ENCODE measurements at regions not wholly inside any gene's neighbourhood (a gene's known extent, or its start where the extent isn't known, plus 50 kb on each side); places are given as distances from the start of the nearest gene placed in this dataset.
"Not testable (repeated sequence)": the region's sequence is repeated elsewhere in the genome, so short reads cannot be mapped to it uniquely, and the experiment has no call there.

DNA sequence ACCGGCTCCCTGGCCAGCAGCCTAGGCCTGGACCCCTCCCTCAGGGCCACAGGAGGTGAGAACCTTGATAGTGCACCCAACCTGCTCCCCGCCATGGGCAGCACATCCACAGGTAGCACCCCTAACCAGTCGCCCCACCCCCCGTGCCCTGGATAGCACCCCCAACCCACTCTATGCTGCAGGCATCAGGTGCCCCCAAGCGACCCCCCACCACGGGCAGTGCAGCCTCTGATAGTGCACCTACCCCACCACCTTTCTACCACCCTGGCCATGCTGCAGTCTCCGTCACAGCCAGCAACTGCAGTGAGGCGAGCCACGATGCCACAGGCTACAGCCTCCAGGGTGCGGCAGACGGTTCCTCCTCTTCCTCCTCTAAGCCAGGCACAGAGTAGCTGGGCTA, 55.6 kb downstream of the SOWAHC start:
- DNase-seq = no peak

DNA sequence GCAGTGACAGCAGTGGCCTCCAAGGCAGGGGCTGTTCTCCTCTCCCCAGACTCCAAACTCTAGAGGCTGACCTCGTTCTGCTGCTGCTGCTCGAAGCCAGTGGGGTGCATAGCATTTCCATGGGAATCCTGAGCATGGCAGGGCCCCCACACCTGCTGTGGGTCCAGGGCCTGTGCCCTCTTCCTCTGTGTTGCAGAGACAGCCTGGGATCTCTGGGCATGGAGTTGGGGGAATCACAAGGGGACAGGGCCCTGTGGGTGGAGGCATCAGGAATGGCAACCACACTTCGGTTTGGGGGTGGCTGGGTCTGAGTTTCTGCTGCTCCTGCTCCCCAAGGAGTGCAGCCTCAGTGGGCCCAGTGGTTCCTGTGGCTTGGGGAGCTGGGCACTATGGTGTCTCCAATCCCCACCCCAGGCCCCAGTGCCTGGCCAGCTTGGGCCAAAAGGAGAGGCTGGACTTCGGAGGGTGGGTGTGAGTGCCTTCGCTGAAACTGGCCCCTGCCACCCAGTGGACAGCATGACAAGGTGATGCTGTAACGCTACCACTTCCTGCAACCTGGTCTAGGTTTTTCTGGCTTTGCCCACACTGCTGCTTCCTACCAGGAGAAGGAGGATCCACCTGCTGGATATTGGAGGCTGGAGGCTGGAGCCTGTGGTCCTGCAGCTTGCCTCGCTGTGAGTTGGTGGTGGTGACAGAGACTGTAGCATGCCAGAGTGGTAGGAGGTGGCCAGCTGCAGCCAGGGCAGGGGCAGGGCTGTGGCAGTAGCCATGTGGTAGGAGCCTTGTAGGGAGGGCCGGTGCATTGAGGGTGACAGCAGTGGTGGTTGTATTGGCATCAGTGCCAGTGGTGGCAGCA, 56.6 kb downstream of the SOWAHC start:
- no peak for DNase-seq
- intact Hi-C loops (cut with DNase I) = no loop called here

More for the DNA sequence above, 55.6 kb downstream of the SOWAHC start:
- intact Hi-C loops (cut with DNase I) = no loop called here

DNA sequence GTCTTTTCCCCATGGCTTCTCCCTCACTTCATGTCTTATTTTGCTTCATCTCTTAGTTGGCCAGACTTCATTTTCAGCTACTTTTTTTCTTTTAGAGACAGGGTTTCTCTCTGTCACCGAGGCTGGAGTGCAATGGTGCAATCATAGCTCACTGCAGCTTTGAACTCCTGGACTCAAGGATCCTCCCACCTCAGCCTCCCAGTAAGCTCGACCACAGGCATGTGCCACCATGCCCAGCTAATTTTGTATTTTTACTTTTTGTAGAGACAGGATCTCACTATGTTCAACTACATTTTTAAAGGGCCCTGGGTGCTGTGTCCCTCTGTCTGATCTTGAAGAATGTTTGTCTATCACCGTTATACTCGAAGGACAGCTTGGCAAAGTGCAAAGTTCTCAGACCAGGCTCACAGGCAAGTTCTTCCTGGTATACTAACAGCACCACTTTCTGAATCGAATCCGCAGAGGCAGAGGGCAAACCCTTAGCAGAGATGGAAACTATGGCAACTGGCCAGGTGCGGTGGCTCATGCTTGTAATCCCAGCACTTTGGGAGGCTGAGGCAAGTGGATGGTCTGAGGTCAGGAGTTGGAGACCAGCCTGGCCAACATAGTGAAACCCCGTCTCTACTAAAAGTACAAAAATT, 60.9 kb downstream of the SOWAHC start:
- no peak for DNase-seq
- intact Hi-C loops (cut with DNase I) = no loop called here

DNA sequence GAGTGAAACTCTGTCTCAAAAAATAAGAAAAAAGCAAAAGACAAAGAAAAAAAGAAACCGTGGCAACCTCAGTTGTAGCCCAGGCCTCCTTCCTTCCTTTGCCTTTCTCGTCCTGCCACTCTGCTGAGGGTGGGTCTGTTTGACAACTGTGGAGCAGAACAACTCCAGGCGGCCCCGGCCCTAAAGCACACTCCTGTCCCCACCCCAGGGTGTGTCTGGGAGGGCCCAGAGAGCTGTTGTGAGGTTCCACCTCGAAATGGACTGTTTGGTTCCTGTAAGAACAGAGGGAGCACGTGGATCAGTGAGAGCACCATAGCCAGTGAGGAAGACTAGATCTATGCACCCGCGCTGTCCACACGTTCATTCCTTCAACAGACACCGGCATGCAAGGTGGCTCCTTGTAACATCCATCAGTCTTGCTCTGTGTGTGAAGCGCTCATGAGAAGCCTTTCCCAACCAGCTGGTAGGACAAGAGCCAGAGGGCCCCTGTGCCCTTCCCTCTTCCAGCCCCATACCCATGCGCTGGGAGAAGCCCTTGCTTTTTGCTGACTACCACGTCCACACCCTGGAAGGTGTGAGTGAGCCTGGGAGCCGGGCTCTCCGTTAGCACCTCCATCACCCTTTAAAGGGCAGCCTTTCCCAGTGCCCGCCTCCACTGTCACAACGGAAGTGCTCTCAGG, 61.6 kb downstream of the SOWAHC start:
- intact Hi-C loops (cut with DNase I) = no loop called here
- no peak for DNase-seq

DNA sequence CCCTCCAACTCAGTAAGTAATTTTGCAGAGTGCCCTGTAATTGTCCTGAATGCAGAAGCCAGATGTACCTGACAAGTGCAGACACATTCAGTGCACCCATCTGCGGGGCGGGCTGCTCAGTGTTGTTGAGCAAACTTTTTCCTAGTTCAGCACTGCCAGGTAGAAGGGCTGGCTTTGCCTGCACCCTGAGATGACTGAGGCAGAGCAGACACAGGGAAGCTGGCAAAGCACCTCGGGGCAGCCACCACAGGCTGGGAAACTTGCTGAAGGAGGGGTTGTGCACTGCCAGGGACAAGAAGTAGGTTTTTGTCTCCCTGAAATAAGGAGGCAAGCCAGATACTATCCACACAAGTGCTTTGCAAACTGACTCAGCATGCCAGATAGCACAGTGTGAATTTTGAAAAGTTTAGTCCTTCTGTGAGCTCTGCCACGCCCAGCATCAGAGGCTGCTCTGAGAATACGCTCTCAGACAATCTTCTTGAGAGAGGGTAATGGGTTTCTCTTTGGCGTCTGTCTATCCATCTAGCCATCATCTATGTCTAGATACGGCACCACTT, 62.3 kb downstream of the SOWAHC start:
- no peak for DNase-seq
- intact Hi-C loops (cut with DNase I) = no loop called here

DNA sequence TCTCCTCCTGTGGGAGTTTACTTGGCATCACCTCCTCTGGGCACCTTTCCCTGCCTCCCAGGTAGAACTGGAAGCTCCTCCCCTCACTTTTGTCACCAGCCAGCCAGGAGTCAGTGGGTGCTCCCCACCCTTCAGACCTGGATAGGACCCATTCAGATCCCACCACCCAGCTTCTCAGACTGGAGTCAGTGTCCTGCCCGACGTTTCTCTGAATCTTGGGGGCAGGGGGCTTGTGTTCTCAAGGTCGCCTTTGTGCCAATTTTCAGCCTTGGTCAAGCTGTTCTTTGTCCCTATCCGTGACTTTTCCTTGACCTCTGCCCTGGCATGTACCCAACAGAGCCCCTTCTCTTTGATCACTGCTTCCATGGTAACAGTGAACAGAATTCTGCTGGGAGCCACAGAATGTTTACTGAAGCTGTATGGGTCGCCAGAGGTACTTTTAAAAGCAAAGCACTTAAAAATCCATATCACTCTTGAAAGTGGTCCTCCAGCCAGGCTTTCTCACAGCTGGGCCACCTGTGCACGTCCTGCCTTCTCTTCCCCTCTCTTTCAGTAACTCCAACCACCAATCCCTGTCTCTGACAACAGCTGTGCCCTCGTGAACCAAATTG, 63.1 kb downstream of the SOWAHC start:
- intact Hi-C loops (cut with DNase I); DNase-seq: not testable (repeated sequence)

DNA sequence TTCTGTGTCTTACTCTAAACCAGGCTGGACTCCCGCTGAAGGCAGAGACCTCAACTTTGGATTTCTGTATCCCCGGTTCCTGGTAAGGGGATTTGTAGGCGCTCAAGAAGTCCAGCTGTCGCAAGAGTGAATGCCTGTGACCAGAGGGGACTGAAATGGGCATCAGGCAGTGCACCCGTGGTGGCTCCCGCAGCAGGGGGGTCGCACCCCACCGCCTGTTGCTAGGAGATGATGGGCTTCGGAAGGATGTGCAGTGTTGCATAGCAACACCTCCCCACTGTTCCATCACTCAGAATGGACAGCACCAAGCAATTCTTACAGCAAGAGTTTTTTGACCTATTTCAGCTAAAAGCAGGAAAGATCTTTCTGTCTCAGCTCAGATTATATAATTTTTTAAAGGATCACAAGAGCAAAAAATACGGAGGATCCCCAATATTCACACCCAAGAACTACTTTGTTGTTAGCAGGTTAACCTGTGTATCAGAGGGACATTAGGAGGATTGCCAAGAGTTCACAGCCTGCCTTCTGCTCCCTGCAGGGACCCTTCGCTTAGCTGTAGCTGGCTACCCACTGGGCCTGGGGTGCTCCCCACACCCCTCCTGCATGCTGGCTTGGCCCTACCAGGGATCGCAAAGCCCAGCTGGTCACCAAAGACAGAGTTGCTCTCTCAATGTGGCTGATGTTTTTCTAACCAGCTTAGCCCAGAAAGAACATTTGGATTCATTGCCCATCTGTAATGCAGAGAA, 63.8 kb downstream of the SOWAHC start:
- DNase-seq = no peak
- intact Hi-C loops (cut with DNase I) = no loop called here

DNA sequence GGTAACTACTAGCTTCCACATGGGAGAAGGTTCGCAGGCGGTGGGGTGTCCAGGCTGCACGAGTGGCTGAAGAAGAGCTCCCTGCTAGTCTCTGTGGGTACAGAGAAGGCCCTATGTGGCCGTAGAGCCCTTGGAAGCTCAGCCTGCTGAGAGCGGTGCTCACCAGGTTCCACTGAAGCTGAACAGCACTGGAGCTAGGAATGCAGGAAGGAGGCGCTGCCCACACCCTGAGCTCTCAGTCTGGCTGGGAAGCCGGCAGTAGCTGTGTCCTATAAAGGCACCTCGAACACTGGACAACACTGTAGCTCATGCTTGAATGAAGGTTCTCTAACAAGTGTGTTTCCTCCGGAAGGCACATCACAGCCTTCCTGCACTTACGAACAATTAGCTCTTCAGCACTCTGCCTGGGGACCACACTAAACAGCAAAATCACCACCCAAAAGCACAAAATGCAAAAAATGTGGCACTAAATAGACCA, 64.6 kb downstream of the SOWAHC start:
- intact Hi-C loops (cut with DNase I); DNase-seq: not testable (repeated sequence)

DNA sequence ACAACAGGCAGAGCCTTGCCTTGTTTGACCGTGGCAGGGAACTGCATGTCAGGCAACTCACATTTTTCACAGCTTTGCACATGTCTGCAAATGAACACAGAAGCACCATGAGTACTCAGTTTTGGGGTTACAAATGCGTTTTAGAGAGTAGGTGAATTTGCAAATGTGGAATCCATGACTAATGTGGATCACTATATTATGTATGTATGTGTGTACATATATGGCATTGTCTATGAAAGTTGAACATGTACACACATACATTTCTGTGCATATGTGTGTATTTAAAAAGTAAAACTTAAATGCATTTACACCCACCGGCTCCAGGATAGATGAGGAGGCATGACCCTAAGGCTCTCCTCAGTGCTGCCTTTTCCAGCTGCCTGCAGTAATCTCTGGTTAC, 65.1 kb downstream of the SOWAHC start:
- no peak for DNase-seq
- intact Hi-C loops (cut with DNase I) = no loop called here

DNA sequence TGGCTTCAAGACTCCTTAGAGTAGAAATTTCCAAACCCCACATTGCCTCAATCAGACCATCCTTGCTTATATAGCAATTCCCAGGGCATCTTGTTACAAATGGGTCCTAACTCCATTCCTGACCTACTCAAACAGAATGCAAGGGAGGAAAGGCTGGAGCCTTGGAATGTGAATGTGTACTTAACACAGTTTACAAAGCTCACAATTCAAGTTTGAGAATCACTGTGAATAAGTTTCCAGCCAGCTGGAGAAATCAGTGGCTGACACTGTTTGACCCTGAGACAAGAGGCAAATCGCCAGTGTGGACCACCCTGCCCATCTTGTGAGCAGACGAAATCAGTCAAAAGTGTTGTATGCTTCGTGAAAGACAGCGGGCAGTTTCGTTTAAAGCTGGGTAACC, 65.5 kb downstream of the SOWAHC start:
- no peak for DNase-seq
- intact Hi-C loops (cut with DNase I) = no loop called here

DNA sequence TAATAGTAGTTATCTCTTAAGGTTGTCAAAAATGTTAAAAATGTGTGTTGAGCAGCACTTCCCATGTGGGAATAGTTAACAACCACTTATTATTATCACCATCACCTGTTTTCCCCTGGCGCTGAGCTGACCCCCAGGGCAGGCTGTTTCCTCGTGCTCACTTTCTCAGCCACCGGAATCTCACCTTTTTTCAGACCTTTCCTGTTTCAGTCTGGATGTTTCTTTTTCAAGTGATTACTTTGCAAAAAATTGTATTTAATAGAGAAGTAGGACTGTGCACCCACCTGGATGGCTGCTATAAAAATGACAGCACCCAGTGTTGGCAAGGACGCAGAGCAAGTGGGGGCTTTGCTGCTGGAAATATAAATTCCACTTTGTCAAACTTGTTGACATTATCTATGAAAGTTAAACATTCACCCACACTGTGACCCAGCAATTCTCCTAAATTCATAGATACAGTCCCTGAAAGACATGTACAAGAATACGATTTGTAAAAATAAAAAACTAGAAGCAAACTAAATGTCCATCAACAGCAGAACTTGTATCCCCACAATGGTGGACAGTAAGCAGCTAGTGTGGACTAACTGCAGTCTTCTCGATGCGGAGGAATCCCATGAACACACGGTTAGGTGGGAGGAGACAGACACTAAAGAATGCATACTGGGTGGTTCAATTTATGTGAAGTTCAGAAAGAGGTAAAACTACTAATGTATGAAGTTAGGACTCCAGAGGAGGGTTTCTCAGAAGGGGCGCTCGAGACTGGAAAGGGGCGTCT, 66.5 kb downstream of the SOWAHC start:
- intact Hi-C loops (cut with DNase I) = no loop called here
- DNase-seq = no peak

DNA sequence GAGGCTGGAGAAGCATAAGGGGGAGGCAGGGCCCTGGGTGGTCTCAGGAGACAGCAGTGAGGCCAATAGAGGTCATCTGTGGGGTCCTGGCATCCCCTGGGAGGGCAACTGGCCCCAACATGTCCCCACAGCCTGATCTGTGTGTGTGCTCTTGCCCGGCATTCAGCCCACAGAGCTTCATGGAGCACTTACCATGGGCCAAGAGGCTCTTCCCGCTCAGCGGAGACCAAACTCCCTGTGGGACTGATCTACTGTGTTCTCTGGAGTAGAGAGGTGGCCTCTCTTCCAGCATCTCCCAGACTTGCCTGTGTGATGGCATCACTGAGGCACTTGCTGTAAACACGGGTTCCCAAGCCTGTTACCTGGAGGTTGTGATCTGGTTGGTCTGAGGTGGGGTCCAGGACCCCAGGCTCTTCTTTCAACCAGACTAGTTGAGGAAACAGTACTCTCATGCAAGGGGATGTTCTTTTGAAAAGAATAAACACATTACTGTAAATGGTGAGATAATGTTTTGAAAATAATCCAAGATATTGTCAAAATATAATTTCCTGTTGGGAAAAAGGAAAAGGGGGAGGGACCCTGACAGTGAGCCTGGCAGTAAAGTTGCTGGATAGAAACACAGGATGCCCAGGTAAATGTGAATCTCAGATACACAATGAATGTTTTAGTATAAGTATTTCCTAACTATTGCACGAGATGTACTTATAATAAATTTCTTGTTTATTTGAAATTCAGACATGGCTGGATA, 67.6 kb downstream of the SOWAHC start:
- DNase-seq = no peak
- intact Hi-C loops (cut with DNase I) = no loop called here

DNA sequence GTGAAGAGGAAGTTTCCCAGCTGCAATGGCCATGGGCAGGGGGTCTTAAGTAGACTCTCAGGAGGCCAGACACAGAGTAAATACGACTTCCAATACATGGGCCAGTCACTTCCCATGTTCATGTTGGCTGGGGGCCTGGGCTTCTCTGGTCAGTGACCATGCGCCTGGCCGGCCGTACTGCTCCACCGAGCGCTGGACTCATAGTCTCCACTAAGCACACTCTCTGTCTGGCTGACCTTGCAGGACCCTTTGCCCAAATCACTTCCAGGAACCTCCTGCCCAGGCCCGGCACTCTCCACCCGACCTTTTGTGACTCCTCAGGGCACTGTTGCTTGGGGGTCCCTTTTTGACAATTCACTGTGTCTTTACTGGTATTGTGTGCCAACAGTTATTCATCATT, 69.3 kb downstream of the SOWAHC start:
- no peak for DNase-seq
- intact Hi-C loops (cut with DNase I) = no loop called here

DNA sequence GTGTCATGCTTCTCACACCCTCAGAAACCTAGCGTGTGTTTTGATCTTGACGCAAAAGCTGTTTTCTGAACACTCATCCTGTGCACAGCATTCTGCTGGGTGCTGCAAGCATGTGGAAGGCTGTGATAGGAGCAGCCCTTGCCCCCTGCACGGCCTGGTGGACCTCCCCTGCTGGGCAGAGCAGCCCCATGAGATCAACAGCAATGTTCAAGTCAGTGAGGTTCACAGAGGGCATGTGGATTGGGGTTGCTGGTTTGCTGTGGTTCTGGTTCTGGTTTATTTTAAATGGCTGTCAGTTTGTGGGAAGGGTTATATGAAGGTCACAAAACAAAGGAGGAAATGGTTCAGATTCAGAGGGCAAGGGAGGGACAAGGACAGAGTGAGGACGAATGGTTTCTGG, 71.3 kb downstream of the SOWAHC start:
- intact Hi-C loops (cut with DNase I) = no loop called here
- DNase-seq = no peak

DNA sequence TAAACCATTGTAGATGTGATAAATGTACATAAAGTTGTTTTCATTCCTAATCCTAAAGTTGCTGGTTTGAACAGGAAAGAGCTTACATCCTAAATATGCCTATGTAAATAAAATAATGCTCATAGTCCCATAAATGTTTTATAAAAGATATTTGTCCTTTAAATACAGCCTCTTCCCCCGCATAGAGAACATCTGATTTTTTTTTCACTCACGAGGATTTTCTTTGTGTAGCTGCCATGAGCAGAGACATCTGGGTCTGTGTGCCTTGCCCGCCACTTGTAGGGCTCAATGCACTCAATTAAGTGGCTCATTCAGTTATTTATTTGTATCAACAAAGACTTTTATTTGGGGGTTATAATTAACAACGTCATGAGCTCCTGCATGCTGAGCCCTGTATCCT, 72.8 kb downstream of the SOWAHC start:
- DNase-seq = no peak
- intact Hi-C loops (cut with DNase I) = no loop called here

DNA sequence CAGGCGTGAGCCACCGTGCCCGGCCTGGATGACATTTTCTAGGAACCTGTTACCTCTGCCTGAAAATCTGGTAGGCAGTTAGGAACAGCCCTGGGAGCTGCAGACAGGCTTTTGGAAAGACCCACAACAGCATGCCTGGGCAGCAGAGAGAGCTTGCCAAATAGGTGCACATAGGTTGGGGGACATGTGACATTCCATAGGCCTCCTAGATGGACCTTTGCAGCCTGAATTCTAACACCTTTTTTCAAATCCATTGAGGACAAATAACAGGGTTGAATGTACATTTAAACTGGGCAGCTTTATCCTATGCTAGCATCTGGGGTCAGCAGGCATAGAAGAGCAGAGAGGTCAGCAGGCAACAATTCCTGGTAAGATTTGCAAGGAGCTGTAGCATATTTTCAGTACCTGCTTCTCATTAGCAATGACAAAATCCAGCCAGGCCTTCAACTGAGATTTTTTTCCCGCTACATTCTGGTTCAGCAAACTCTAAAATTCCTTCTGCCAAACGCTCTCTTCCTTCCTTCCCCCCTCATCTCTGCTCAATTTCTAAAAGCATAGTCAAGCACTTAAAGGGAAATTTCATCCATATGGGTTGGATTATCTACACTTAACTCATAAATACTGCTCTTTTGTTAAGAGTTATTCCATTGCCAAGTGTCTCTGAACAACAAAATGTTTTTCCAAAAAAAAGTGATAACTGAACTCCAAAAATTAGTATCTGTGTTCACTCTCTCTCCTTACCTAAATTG, 75.2 kb downstream of the SOWAHC start:
- intact Hi-C loops (cut with DNase I) = no loop called here
- DNase-seq = no peak

DNA sequence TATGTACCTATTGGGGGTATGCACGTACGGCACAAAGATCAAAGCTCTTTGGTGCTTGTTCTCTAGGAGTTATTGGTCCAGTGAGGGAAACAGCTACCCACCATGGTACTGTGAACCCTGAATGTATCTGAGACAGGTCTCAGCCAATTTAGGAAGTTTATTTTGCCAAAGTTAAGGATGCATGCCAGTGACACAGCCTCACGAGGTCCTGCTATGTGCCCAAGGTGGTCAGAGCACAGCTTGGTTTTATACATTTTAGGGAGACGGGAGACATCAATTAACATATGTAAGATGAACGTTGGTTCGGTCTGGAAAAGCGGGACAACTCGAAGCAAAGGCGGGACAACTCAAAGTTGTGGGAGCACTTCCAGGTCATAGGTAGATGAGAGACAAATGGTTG, 75.8 kb downstream of the SOWAHC start:
- intact Hi-C loops (cut with DNase I) = no loop called here

DNA sequence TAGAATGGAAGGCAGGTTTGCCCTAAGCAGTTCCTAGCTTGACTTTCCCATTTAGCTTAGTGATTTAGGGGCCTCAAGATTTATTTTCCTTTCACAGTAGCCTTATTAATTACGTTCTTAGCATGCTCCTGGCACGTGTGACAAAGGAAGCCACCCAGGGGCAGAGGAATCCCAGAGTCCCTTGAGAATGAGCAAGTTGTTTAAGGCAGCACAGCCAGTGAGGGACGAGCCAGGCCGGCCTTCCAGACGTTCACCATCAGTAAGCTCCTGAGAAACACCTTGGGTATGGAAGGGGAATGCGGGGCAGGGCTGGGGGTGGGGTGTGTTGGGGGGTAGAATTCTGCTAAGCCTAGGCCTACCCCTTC, 76.3 kb downstream of the SOWAHC start:
- intact Hi-C loops (cut with DNase I) = no loop called here

More for the DNA sequence above, 75.8 kb downstream of the SOWAHC start:
- peak in 1 of 10 donors; percentile 12 for DNase-seq

More for the DNA sequence above, 76.3 kb downstream of the SOWAHC start:
- DNase-seq = peak in 1 of 10 donors; percentile 47
